Astrocyte of the spinal cord (primary cell): ENCODE measurements at regions not wholly inside any gene's neighbourhood (a gene's known extent, or its start where the extent isn't known, plus 50 kb on each side); places are given as distances from the start of the nearest gene placed in this dataset.

ENCODE experiments used
- DNase-seq: peaks from one replicate; pipeline ENCODE4 v3.0.0; 2011; ENCODE audit warnings: low read depth, low spot score
- H3K4me3 ChIP-seq: 2 replicates; pipeline ENCODE4 v1.5.1; 2011; ENCODE audit warnings: low read depth, mild to moderate bottlenecking, low read length, moderate library complexity
- in situ Hi-C: cut with HindIII; loops from 2 replicates; pipeline ENCODE4 v1.10.0; 2017; ENCODE audit warnings: low sequenced_read_pairs
- TF ChIP-seq, protein P1 (sequence below): IDR thresholded peaks from 2 replicates; pipeline ENCODE4 v1.5.1; 2012; ENCODE audit warnings: low read depth, mild to moderate bottlenecking, low read length, inconsistent platforms

DNA sequence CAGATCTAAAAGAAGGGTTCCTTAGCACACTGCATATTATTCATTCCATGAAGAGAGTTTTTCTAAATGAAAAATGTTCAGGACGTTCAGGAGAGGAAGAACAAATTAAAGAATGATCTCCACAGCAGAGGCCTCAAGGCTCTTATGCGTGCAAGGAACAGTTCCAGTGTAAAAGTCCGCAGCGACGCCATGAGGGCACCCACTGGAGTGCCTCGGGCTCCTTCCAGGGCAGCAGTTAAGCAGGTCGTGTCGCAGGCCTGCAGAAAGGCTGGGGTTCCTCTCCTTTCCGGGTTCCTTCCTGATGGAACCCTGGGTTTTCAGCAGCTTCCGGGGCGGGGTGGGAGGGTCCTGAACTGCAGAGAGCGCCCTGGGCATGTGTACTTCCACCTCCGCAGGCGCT, 87.1 kb upstream of the SELENOP start:
- in situ Hi-C loops: no loop called here
- DNase-seq: no peak
- TF ChIP-seq, protein P1, sequence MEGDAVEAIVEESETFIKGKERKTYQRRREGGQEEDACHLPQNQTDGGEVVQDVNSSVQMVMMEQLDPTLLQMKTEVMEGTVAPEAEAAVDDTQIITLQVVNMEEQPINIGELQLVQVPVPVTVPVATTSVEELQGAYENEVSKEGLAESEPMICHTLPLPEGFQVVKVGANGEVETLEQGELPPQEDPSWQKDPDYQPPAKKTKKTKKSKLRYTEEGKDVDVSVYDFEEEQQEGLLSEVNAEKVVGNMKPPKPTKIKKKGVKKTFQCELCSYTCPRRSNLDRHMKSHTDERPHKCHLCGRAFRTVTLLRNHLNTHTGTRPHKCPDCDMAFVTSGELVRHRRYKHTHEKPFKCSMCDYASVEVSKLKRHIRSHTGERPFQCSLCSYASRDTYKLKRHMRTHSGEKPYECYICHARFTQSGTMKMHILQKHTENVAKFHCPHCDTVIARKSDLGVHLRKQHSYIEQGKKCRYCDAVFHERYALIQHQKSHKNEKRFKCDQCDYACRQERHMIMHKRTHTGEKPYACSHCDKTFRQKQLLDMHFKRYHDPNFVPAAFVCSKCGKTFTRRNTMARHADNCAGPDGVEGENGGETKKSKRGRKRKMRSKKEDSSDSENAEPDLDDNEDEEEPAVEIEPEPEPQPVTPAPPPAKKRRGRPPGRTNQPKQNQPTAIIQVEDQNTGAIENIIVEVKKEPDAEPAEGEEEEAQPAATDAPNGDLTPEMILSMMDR: no peak
- no peak overlapping the region for H3K4me3 ChIP-seq

DNA sequence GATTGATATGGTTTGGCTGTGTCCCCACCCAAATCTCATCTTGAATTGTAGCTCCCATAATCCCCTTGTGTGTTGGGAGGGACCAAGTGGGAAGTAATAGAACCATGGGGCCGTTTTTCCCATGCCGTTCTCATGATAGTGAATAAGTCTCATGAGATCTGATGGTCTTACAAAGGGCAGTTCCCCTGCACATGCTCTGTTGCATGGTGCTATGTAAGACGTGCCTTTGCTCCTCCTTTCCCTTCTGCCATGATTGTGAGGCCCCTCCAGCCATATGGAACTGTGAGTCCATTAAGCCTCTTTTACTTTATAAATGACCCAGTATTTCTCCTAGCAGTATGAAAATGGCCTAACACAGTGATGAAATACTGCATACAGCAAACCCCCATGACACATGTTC, 84.8 kb upstream of the SELENOP start:
- DNase-seq: no peak
- in situ Hi-C loops: no loop called here
- no peak overlapping the region for H3K4me3 ChIP-seq
- TF ChIP-seq, protein P1: no peak

DNA sequence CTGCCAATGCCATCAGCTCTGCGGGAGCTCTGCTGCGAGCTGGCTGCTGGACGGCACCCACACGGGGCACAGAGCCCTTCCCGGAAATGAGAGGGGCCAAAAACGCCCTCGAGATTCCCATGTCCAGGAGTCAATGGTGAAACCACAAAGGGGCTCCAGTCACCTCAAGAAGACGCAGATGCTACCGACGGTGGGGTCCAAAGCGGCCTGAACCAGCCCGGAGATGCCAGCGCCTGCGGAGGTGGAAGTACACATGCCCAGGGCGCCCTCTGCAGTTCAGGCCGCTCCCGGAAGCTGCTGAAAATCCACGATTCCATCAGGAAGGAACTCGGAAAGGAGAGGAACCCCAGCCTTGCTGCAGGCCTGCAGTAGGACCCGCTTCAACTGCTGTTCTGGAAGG, 82.4 kb upstream of the SELENOP start:
- TF ChIP-seq, protein P1: peak; percentile 32
- no peak for DNase-seq
- in situ Hi-C loops: no loop called here
- no peak overlapping the region for H3K4me3 ChIP-seq

DNA sequence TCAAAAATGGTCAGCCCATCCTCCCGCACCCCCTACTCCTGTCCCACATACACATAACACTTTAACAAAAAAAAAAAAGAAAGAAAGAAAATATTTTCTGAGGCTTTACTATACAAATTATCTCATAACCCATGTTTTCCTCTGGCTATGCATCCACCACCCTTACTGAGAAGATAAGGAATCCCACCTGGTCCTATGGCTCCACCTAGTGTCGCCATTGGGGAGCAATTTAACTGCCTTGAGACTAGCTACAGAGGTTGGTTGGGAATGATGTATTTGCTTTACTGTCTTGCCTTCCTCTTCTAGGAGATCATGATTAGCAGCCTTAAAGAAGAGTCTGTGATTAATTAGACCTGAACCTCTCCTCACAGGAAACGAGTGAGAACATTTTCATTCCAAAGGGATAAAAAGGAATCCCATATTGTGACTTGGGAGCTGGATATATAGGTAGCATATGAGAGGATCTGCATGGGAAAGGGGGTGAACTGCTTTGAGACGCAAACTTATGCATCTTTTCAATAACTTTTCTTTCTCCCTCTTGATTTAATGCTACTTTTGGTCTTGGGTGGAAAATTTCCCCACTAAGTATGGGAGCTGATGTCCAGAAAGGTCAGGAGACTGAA, 77.7 kb upstream of the SELENOP start:
- TF ChIP-seq, protein P1: peak; percentile 84
- in situ Hi-C loops: no loop called here

DNA sequence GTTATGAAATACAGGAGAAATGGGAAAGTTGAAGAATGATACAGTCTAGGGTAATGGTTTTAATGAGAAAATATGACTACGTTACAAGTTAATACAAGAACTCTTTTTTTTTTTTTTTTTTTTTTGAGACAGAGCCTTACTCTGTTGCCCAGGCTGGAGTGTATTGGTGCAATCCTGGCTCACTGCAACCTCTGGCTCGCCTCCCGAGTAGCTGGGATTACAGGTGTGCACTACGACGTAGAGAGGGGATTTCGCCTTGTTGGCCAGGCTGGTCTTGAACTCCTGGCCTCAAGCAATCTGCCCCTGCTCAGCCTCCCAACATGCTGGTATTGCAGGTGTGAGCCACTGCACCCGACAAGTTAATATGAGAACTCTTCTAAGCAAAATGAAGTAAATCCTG, 77.1 kb upstream of the SELENOP start:
- no peak for DNase-seq
- TF ChIP-seq, protein P1: no peak
- in situ Hi-C loops: no loop called here
- no peak overlapping the region for H3K4me3 ChIP-seq

More for the DNA sequence above, 77.7 kb upstream of the SELENOP start:
- H3K4me3 ChIP-seq: no peak overlapping the region
- DNase-seq: peak; percentile 70

DNA sequence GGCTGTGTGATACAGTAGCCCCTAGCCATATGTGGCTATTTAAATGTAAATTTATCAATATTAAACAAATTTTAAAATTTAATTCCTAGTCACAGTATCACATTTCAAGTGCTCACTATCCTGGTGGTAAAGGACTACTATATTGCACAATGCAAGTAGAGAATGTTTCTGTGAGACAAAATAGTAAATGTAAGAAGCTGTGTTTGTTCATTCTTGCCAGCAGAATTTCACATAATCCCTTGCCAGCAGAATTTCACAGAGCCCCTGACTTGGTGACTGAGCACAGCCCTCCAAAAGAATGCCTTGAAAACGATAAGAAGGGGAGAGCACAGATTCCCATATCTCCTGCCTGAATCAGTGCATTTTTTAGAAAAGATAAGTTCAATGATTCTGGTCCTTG, 75.9 kb upstream of the SELENOP start:
- in situ Hi-C loops: no loop called here
- TF ChIP-seq, protein P1: no peak
- no peak overlapping the region for H3K4me3 ChIP-seq
- DNase-seq: no peak
